ENCODE measurements at regions not wholly inside any gene's neighbourhood (a gene's known extent, or its start where the extent isn't known, plus 50 kb on each side); places are given as distances from the start of the nearest gene placed in this dataset.

DNA sequence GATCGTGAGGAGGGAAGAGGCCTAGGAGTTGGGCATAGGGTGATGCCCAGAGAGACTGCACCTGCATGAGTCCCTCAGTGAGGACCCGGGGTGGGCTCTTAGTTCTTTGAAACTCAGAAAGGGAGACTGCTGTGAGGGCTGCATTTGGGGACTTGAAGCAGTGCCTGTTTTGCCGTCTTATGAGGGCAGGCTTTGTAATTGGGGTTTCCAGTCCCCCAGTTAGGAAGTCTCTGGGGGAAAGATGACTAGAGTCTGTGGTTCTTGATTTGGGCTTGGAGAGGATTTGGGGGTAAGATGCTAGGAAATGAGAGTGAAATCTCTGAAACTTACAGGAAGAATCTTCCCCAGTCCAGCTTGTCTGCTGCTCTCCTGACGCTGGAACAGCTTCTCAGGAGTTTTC is 99.6 kb downstream of the ARF6 start:
- peaks cover 6 to 30% of the 10 kb centered on the region in 2 donors for H3K4me1 ChIP-seq (ENCODE audit: control insufficient read depth in 1 of 2, low read depth in 2 of 2)
- no peaks in the 10 kb centered on the region for H3K36me3 ChIP-seq
- ATAC-seq (ENCODE audit: insufficient number of reproducible peaks, low FRiP score, low read depth) (no peak), DNase-seq (ENCODE audit: low spot score) (no peak)
- no peak overlapping the region for H3K4me3 ChIP-seq
- H3K9me3 ChIP-seq: no peaks in the 10 kb centered on the region
- H3K27me3 ChIP-seq (replicated peaks; ENCODE audit: insufficient read depth): no peaks in the 10 kb centered on the region
- no peak overlapping the region for H3K27ac ChIP-seq
- TF ChIP-seq CTCF (IDR thresholded peaks at IDR 0.05): no peak

DNA sequence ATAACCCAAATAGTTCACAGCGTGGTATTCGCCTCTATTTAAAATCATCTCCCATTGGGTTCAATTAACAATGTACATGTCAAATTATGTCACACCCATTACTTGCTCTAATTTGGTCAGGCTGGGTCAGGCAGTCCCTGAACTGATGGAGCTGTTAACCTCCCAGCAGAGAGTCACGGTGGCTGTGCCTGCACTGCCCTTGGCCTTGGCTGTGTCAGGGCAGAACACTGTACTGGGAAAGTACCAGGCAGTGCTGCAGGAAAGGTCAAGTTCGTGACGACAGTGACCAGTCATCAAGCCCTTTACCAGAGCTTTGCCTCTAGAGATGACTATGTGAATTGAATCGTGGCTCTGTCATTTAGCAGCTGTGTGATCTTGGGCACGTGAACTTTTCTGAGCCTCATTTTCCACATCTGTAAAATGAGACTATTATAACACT is 100.0 kb downstream of the ARF6 start:
- ATAC-seq (ENCODE audit: insufficient number of reproducible peaks, low FRiP score, low read depth): no peak
- Histone ChIP-seq H3K9me3 (no peaks in the 10 kb centered on the region), H3K36me3 (no peaks in the 10 kb centered on the region), H3K4me3 (no peak overlapping the region), H3K27ac (no peak overlapping the region), H3K27me3 (replicated peaks; ENCODE audit: insufficient read depth) (no peaks in the 10 kb centered on the region), H3K4me1 (ENCODE audit: control insufficient read depth in 1 of 2, low read depth in 2 of 2) (peaks cover 3 to 28% of the 10 kb centered on the region in 2 donors)
- DNase-seq (ENCODE audit: low spot score): no peak
- no peak for TF ChIP-seq CTCF (IDR thresholded peaks at IDR 0.05)

DNA sequence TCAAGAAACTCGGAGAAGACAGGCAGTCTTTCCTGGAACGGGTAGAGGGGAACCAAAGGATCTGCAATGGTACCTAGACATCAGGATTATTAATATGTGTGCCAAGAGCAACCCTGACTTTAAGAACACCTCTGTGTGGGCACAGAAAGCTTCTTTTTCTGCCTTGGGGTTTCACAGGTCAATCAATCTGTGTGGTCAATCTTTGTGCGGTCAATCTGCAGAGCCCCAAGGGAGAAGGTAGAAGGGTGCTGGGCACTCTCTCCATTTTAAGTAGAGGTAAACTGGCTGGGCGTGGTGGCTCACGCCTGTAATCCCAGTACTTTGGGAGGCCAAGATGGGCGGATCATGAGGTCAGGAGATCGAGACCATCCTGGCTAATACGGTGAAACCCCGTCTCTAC is 100.7 kb downstream of the ARF6 start:
- no peak for TF ChIP-seq CTCF (IDR thresholded peaks at IDR 0.05)
- no peak overlapping the region for H3K27ac ChIP-seq
- no peaks in the 10 kb centered on the region for H3K36me3 ChIP-seq
- DNase-seq (ENCODE audit: low spot score) (no peak), ATAC-seq (ENCODE audit: insufficient number of reproducible peaks, low FRiP score, low read depth) (no peak)
- H3K4me3 ChIP-seq: no peak overlapping the region
- H3K4me1 ChIP-seq (ENCODE audit: control insufficient read depth in 1 of 2, low read depth in 2 of 2): peaks cover 0 to 28% of the 10 kb centered on the region in 2 donors
- no peaks in the 10 kb centered on the region for H3K9me3 ChIP-seq
- no peaks in the 10 kb centered on the region for H3K27me3 ChIP-seq (replicated peaks; ENCODE audit: insufficient read depth)

GRCh38 chr14:49994951-49995561 is 102.2 kb downstream of the ARF6 start:
- Histone ChIP-seq H3K4me1 (ENCODE audit: control insufficient read depth in 1 of 2, low read depth in 2 of 2) (peaks cover 13 to 34% of the 10 kb centered on the region in 2 donors), H3K4me3 (no peak overlapping the region), H3K27ac (no peak overlapping the region), H3K27me3 (replicated peaks; ENCODE audit: insufficient read depth) (no peaks in the 10 kb centered on the region), H3K9me3 (no peaks in the 10 kb centered on the region), H3K36me3 (no peaks in the 10 kb centered on the region)
- no peak for DNase-seq (ENCODE audit: low spot score)
- ATAC-seq (ENCODE audit: insufficient number of reproducible peaks, low FRiP score, low read depth): no peak
- no peak for TF ChIP-seq CTCF (IDR thresholded peaks at IDR 0.05)

DNA sequence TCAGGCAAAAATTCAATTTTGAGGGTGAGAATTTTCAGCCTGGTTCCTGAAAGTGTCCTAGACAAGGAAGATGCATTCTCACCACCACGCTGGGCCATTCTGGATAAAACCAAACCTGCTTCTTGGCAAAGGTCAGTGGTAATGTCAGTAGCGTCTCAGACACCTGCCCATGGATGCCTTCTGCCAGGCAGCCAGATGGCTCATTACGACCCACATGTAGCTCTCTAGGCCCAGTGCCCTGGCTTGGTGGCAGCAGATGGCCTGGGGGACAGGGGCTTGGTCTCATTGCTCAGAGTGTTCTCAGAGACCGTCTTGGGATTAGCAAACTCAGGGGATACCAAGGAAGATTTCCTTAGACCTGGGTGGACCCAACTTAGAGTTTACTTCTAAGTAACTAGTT is 105.1 kb downstream of the ARF6 start:
- Histone ChIP-seq H3K4me3 (no peak overlapping the region), H3K36me3 (no peaks in the 10 kb centered on the region), H3K4me1 (ENCODE audit: control insufficient read depth in 1 of 2, low read depth in 2 of 2) (peaks cover 38 to 61% of the 10 kb centered on the region in 2 donors), H3K9me3 (no peaks in the 10 kb centered on the region), H3K27ac (peak overlapping the region; percentile 93 to 99), H3K27me3 (replicated peaks; ENCODE audit: insufficient read depth) (no peaks in the 10 kb centered on the region)
- ATAC-seq (ENCODE audit: insufficient number of reproducible peaks, low FRiP score, low read depth): no peak
- no peak for DNase-seq (ENCODE audit: low spot score)
- TF ChIP-seq CTCF (IDR thresholded peaks at IDR 0.05): no peak
